ENCODE measurements at regions not wholly inside any gene's neighbourhood (a gene's known extent, or its start where the extent isn't known, plus 50 kb on each side); places are given as distances from the start of the nearest gene placed in this dataset.

- TF ChIP-seq ZNF462 (CRISPR knock-in tag; IDR thresholded peaks at IDR 0.05): no peak
- TF ChIP-seq CTCF (conservative IDR thresholded peaks at IDR 0.05; ENCODE audit: low read depth in 2 of 2): no peak
These were observed 275.6 kb downstream of the BRD1 start (continued) for GRCh38 chr22:49551897-49552614.

GRCh38 chr22:49551446-49551845 lies 276.2 kb downstream of the BRD1 start:
- Mint-ChIP-seq H3K27ac (no peak overlapping the region), H3K4me3 (no peak overlapping the region), H3K4me1 (peaks cover 12% of the 10 kb centered on the region), H3K36me3 (ENCODE audit: low read depth) (peaks cover 13% of the 10 kb centered on the region), H3K27me3 (ENCODE audit: insufficient read depth, low read depth, poor library complexity) (peaks cover 9% of the 10 kb centered on the region), H3K9me3 (peaks cover 20% of the 10 kb centered on the region)
- no peaks in the 10 kb centered on the region for H3K36me3 ChIP-seq (ENCODE audit: insufficient read depth)
- no peak overlapping the region for H2AFZ ChIP-seq
- no peak overlapping the region for H3K27ac ChIP-seq (ENCODE audit: low read depth)
- ATAC-seq (no peak), DNase-seq (ENCODE audit: low spot score) (no peak)
- no peaks in the 10 kb centered on the region for H3K27me3 ChIP-seq (ENCODE audit: insufficient read depth)
- no peaks in the 10 kb centered on the region for H3K9me2 ChIP-seq (ENCODE audit: insufficient read depth)
- H4K20me1 ChIP-seq (replicated peaks; ENCODE audit: insufficient read depth): no peaks in the 10 kb centered on the region
- no peaks in the 10 kb centered on the region for H3K79me2 ChIP-seq (replicated peaks; ENCODE audit: insufficient read depth)
- no peak overlapping the region for H3K4me2 ChIP-seq
- no peaks in the 10 kb centered on the region for H3F3A ChIP-seq (replicated peaks; ENCODE audit: low read depth)
- no peaks in the 10 kb centered on the region for H3K4me1 ChIP-seq (ENCODE audit: insufficient read depth)
- no peak overlapping the region for H3K4me3 ChIP-seq
- TF ChIP-seq ZNF331 (CRISPR knock-in tag; IDR thresholded peaks at IDR 0.05; ENCODE audit: low read depth): no peak
- no peak for TF ChIP-seq JUNB (IDR thresholded peaks at IDR 0.05; ENCODE audit: unreplicated experiment)
- no peak for TF ChIP-seq POLR2AphosphoS5 (IDR thresholded peaks at IDR 0.05; ENCODE audit: low read depth)
- no peak for TF ChIP-seq NANOG (IDR thresholded peaks at IDR 0.05; ENCODE audit: borderline replicate concordance)
- no peak for TF ChIP-seq REST (IDR thresholded peaks at IDR 0.05; ENCODE audit: unreplicated experiment)
- no peak for TF ChIP-seq EZH2phosphoT487 (IDR thresholded peaks at IDR 0.05; ENCODE audit: unreplicated experiment)
- no peak for TF ChIP-seq STAT1 (IDR thresholded peaks at IDR 0.05; ENCODE audit: unreplicated experiment)
- no peak for TF ChIP-seq CTCF (conservative IDR thresholded peaks at IDR 0.05; ENCODE audit: low read depth in 2 of 2)

Measured in GM23338 (cell line).